ENCODE measurements at regions not wholly inside any gene's neighbourhood (a gene's known extent, or its start where the extent isn't known, plus 50 kb on each side); places are given as distances from the start of the nearest gene placed in this dataset.

DNA sequence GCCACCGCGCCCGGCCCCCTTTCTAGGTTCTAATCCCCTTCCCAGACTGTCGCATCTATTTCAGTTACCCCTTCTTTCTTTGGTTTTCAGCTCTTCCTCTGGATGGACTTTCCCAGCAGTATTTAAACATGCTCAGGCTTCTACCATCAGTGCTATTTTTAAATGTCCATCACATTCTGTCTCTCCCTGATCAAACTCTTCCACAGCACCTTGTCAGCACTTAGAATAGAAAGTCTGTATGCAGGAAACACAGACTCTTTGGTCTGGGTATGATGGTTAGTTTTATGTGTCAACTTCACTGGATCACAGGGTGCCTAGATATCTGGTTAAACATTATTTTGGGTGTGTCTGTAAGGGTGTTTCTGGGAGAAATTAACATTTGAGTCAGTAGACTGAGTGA lies 297.8 kb upstream of the ECI2 start:
- Histone ChIP-seq H3K36me3 (no peaks in the 10 kb centered on the region), H3K9me3 (no peaks in the 10 kb centered on the region), H3K4me3 (no peak overlapping the region), H3K27me3 (no peaks in the 10 kb centered on the region), H3K27ac (no peak overlapping the region), H3K4me1 (no peaks in the 10 kb centered on the region)
- whole genome bisulfite sequencing, 2 donors, result 89 to 99% methylated on average over 4 of the region's 4 CpGs
- DNase-seq (no peak), ATAC-seq (ENCODE audit: low FRiP score in 2 of 2) (no peak)
- no peak for TF ChIP-seq POLR2A (IDR thresholded peaks at IDR 0.05)
- TF ChIP-seq, protein P1, sequence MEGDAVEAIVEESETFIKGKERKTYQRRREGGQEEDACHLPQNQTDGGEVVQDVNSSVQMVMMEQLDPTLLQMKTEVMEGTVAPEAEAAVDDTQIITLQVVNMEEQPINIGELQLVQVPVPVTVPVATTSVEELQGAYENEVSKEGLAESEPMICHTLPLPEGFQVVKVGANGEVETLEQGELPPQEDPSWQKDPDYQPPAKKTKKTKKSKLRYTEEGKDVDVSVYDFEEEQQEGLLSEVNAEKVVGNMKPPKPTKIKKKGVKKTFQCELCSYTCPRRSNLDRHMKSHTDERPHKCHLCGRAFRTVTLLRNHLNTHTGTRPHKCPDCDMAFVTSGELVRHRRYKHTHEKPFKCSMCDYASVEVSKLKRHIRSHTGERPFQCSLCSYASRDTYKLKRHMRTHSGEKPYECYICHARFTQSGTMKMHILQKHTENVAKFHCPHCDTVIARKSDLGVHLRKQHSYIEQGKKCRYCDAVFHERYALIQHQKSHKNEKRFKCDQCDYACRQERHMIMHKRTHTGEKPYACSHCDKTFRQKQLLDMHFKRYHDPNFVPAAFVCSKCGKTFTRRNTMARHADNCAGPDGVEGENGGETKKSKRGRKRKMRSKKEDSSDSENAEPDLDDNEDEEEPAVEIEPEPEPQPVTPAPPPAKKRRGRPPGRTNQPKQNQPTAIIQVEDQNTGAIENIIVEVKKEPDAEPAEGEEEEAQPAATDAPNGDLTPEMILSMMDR (IDR thresholded peaks at IDR 0.05), result no peak

DNA sequence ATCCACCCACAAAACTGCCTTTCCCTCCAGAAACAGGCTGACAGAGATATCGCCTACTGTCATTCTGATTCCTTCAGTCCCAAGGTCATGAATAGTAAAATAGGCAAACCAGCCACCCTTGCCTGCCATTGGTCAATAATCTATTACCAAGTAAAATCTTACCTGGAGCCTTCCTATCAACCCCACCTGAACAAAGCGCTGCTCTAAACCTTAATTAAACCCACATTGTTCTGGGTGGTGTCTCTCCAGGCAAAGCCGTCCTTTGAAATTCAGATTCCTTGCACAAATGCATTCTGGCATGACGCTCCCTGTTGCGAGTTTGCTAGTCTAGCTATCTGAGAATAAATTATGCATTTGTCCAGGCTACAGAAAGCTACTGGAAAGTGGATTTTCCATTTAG lies 291.6 kb upstream of the ECI2 start:
- H3K9me3 ChIP-seq, result no peaks in the 10 kb centered on the region
- WGBS, 2 donors, result 93 to 96% methylated on average over 5 of the region's 5 CpGs
- DNase-seq, result no peak

DNA sequence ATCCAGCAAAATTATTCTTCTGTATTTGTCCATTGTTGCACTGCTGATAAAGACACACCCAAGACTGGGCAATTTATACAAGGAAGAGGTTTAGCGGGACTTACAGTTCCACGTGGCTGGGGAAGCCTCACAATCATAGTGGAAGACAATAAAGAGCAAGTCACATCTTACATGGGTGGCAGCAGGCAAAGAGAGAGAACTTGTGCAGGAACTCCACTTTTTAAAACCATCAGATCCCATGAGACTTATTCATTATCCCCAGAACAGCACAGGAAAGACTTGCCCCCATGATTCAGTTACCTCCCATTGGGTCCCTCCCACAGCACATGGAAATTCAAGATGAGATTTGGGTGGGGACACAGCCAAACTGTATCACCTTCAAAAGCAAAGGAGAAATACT lies 286.5 kb upstream of the ECI2 start:
- 49 to 69% methylated on average over 2 of the region's 2 CpGs for WGBS, 2 donors
- H3K4me1 ChIP-seq, result no peaks in the 10 kb centered on the region
- TF ChIP-seq, protein P1 (IDR thresholded peaks at IDR 0.05), result no peak
- TF ChIP-seq EP300 (IDR thresholded peaks at IDR 0.05), result no peak
- no peak for TF ChIP-seq POLR2A (IDR thresholded peaks at IDR 0.05)
- TF ChIP-seq POLR2AphosphoS5 (IDR thresholded peaks at IDR 0.05), result no peak
- no peak overlapping the region for H3K27ac ChIP-seq
- no peaks in the 10 kb centered on the region for H3K27me3 ChIP-seq
- no peak overlapping the region for H3K4me3 ChIP-seq
- ATAC-seq (ENCODE audit: low FRiP score in 2 of 2) (no peak), DNase-seq (no peak)
- no peaks in the 10 kb centered on the region for H3K9me3 ChIP-seq
- no peaks in the 10 kb centered on the region for H3K36me3 ChIP-seq

More for the DNA sequence above, 291.6 kb upstream of the ECI2 start:
- no peak for ATAC-seq (ENCODE audit: low FRiP score in 2 of 2)
- TF ChIP-seq, protein P1 (IDR thresholded peaks at IDR 0.05), result no peak
- TF ChIP-seq EP300 (IDR thresholded peaks at IDR 0.05) (no peak), POLR2AphosphoS5 (IDR thresholded peaks at IDR 0.05) (no peak)
- no peak overlapping the region for H3K27ac ChIP-seq
- H3K4me3 ChIP-seq, result no peak overlapping the region
- H3K27me3 ChIP-seq, result no peaks in the 10 kb centered on the region
- no peaks in the 10 kb centered on the region for H3K36me3 ChIP-seq
- no peaks in the 10 kb centered on the region for H3K4me1 ChIP-seq

DNA sequence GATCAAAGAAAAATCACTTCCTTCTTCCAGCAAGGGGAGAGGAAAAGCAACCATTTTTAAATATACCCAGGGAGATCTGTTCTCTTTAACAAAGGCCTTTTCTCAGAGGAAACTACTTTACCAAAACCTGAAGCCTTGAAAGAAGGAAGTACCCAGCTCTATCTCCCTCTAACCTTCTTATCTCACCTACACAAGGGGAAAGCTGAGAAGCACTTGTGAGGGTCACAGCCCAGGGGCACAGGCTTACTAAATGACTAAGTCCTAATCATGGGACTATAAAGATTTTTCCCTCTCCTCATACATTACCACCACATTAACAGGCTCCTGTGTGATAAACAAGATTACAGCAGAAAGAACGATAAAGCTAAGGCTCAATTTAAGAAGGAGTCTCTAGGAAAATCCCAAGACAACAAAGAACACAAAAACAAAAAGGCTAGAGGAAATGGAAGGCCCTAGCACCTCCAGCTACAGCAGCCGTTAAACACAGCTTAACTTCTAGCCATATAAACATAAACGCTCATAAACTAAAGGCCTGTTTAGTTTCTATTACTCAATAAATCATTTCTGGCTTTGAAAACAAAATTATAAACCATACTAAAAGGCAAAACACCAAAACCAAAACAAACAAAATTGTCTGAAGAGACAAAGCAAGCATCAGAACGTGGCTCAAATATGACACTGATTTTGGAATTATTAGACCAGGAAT lies 284.9 kb upstream of the ECI2 start:
- ATAC-seq (ENCODE audit: low FRiP score in 2 of 2), result no peak

More for the DNA sequence above, 284.9 kb upstream of the ECI2 start:
- TF ChIP-seq EP300 (IDR thresholded peaks at IDR 0.05) (no peak), POLR2A (IDR thresholded peaks at IDR 0.05) (no peak), POLR2AphosphoS5 (IDR thresholded peaks at IDR 0.05) (no peak)
- TF ChIP-seq, protein P1 (IDR thresholded peaks at IDR 0.05), result no peak
- 75 to 80% methylated on average over 4 of the region's 4 CpGs for WGBS, 2 donors
- no peaks in the 10 kb centered on the region for H3K36me3 ChIP-seq
- H3K27ac ChIP-seq, result no peak overlapping the region
- H3K4me1 ChIP-seq, result no peaks in the 10 kb centered on the region
- H3K4me3 ChIP-seq, result no peak overlapping the region
- no peaks in the 10 kb centered on the region for H3K9me3 ChIP-seq
- no peaks in the 10 kb centered on the region for H3K27me3 ChIP-seq
- no peak for DNase-seq
